ENCODE measurements at regions not wholly inside any gene's neighbourhood (a gene's known extent, or its start where the extent isn't known, plus 50 kb on each side); places are given as distances from the start of the nearest gene placed in this dataset.

- TF ChIP-seq, protein P1, sequence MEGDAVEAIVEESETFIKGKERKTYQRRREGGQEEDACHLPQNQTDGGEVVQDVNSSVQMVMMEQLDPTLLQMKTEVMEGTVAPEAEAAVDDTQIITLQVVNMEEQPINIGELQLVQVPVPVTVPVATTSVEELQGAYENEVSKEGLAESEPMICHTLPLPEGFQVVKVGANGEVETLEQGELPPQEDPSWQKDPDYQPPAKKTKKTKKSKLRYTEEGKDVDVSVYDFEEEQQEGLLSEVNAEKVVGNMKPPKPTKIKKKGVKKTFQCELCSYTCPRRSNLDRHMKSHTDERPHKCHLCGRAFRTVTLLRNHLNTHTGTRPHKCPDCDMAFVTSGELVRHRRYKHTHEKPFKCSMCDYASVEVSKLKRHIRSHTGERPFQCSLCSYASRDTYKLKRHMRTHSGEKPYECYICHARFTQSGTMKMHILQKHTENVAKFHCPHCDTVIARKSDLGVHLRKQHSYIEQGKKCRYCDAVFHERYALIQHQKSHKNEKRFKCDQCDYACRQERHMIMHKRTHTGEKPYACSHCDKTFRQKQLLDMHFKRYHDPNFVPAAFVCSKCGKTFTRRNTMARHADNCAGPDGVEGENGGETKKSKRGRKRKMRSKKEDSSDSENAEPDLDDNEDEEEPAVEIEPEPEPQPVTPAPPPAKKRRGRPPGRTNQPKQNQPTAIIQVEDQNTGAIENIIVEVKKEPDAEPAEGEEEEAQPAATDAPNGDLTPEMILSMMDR (IDR thresholded peaks at IDR 0.05): no peak
- no peak for TF ChIP-seq POLR2AphosphoS5 (IDR thresholded peaks at IDR 0.05)
- no peak for TF ChIP-seq EP300 (IDR thresholded peaks at IDR 0.05)
- no peak for TF ChIP-seq POLR2A (IDR thresholded peaks at IDR 0.05)
These were observed 97.0 kb upstream of the ZNF366 start for GRCh38 chr5:72604111-72604797.
